ENCODE measurements at regions not wholly inside any gene's neighbourhood (a gene's known extent, or its start where the extent isn't known, plus 50 kb on each side); places are given as distances from the start of the nearest gene placed in this dataset.
"Not testable (repeated sequence)": the region's sequence is repeated elsewhere in the genome, so short reads cannot be mapped to it uniquely, and the experiment has no call there.

DNA sequence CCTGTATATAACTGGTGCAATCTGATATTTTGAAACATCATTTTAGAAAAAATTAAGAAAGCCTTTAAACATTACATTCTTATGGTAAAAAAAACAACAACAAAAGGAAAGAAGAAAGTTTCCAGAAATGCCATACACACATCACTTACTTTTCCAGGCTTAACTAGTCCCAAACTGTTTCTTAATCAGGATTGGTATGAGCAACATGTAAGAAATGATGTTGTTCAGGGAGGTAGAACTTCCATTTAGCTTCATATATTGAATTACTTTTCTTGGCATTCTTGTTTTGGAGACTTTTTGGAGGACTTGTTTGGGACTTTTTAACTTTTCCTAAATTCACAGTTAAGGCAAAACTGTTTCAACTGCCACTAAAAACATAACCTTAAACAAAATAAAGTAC lies 791.5 kb downstream of the METTL15 start:
- Histone ChIP-seq H3K9me3 (ENCODE audit: control insufficient read depth, insufficient read depth, low read depth, low read length) (no peaks in the 10 kb centered on the region), H3K4me1 (ENCODE audit: control insufficient read depth, insufficient read depth, low read length) (no peaks in the 10 kb centered on the region), H3K4me3 (ENCODE audit: low read depth in 2 of 2, low read length in 2 of 2) (no peak overlapping the region), H3K36me3 (ENCODE audit: control insufficient read depth, insufficient read depth, low read length) (no peaks in the 10 kb centered on the region), H3K27me3 (ENCODE audit: control insufficient read depth, insufficient read depth, low read length) (no peaks in the 10 kb centered on the region), H3K27ac (ENCODE audit: low read length) (no peak overlapping the region)
- ATAC-seq (no peak), DNase-seq (ENCODE audit: low read depth, low spot score) (no peak)
- ChIA-PET CTCF (no interaction called here), POLR2A (no interaction called here)
- TF ChIP-seq, protein P1, sequence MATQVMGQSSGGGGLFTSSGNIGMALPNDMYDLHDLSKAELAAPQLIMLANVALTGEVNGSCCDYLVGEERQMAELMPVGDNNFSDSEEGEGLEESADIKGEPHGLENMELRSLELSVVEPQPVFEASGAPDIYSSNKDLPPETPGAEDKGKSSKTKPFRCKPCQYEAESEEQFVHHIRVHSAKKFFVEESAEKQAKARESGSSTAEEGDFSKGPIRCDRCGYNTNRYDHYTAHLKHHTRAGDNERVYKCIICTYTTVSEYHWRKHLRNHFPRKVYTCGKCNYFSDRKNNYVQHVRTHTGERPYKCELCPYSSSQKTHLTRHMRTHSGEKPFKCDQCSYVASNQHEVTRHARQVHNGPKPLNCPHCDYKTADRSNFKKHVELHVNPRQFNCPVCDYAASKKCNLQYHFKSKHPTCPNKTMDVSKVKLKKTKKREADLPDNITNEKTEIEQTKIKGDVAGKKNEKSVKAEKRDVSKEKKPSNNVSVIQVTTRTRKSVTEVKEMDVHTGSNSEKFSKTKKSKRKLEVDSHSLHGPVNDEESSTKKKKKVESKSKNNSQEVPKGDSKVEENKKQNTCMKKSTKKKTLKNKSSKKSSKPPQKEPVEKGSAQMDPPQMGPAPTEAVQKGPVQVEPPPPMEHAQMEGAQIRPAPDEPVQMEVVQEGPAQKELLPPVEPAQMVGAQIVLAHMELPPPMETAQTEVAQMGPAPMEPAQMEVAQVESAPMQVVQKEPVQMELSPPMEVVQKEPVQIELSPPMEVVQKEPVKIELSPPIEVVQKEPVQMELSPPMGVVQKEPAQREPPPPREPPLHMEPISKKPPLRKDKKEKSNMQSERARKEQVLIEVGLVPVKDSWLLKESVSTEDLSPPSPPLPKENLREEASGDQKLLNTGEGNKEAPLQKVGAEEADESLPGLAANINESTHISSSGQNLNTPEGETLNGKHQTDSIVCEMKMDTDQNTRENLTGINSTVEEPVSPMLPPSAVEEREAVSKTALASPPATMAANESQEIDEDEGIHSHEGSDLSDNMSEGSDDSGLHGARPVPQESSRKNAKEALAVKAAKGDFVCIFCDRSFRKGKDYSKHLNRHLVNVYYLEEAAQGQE (IDR thresholded peaks at IDR 0.05; ENCODE audit: insufficient read depth in 1 of 2, low read depth in 2 of 2, low read length in 1 of 2): no peak
- TF ChIP-seq TCF7L2 (IDR thresholded peaks at IDR 0.05; ENCODE audit: low read depth, low read length): no peak
- no peak for TF ChIP-seq POLR2AphosphoS5 (IDR thresholded peaks at IDR 0.05; ENCODE audit: low read depth, low read length)
- TF ChIP-seq, protein P2, sequence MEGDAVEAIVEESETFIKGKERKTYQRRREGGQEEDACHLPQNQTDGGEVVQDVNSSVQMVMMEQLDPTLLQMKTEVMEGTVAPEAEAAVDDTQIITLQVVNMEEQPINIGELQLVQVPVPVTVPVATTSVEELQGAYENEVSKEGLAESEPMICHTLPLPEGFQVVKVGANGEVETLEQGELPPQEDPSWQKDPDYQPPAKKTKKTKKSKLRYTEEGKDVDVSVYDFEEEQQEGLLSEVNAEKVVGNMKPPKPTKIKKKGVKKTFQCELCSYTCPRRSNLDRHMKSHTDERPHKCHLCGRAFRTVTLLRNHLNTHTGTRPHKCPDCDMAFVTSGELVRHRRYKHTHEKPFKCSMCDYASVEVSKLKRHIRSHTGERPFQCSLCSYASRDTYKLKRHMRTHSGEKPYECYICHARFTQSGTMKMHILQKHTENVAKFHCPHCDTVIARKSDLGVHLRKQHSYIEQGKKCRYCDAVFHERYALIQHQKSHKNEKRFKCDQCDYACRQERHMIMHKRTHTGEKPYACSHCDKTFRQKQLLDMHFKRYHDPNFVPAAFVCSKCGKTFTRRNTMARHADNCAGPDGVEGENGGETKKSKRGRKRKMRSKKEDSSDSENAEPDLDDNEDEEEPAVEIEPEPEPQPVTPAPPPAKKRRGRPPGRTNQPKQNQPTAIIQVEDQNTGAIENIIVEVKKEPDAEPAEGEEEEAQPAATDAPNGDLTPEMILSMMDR (IDR thresholded peaks at IDR 0.05): no peak
- no peak for TF ChIP-seq SIN3A (IDR thresholded peaks at IDR 0.05; ENCODE audit: borderline replicate concordance, insufficient read depth, low read depth, low read length)
- no TSS peak for BruUV-seq (replicated peaks)
- in situ Hi-C loops (cut with HindIII; ENCODE audit: low pct_unique_long_range_greater_than_20kb, low sequenced_read_pairs): no loop called here
- intact Hi-C loops (cut with micrococcal nuclease; ENCODE audit: unreplicated experiment): no loop called here

DNA sequence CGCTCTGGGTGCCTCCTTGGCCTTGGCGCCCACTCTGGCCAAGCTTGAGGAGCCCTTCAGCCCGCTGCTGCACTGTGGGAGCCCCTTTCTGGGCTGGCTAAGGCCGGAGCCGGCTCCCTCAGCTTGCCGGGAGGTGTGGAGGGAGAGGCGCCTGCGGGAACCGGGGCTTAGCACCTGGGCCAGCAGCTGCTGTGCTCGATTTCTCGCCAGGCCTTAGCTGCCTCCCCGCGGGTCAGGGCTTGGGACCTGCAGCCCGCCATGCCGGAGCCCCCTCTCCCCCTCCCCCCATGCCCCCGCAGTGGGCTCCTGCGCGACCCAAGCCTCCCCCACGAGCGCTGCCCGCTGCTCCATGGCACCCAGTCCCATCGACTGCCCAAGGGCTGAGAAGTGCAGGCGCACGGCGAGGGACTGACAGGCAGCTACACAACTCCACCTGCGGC lies 782.4 kb downstream of the METTL15 start:
- in situ Hi-C loops (cut with HindIII; ENCODE audit: low pct_unique_long_range_greater_than_20kb, low sequenced_read_pairs); H3K4me1 ChIP-seq (ENCODE audit: control insufficient read depth, insufficient read depth, low read length); H3K27ac ChIP-seq (ENCODE audit: low read length); H3K36me3 ChIP-seq (ENCODE audit: control insufficient read depth, insufficient read depth, low read length); H3K27me3 ChIP-seq (ENCODE audit: control insufficient read depth, insufficient read depth, low read length); BruUV-seq (replicated peaks); CTCF ChIA-PET; H3K4me3 ChIP-seq (ENCODE audit: low read depth in 2 of 2, low read length in 2 of 2); POLR2A ChIA-PET; H3K9me3 ChIP-seq (ENCODE audit: control insufficient read depth, insufficient read depth, low read depth, low read length); ATAC-seq; intact Hi-C loops (cut with micrococcal nuclease; ENCODE audit: unreplicated experiment); DNase-seq (ENCODE audit: low read depth, low spot score): not testable (repeated sequence)

DNA sequence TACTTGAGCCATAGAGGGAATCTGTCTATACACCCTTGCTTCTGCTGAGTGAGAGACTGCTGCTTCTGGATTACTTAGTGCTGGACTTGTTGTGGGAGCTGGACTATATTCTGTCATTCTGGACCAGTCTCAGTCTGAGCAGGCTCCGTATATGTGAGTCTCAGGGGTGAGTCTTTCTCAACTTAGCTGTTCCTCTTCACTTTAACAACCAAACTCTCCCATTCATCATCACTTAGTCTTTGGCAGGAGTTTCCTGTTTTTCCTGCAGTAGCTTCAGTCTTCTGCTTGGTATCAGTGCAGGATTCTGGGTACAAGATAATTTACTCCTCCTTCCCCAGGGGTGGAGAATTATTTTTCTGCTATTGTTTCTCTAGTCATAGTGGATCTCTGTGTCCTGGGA lies 779.5 kb downstream of the METTL15 start:
- Histone ChIP-seq H3K36me3 (ENCODE audit: control insufficient read depth, insufficient read depth, low read length) (no peaks in the 10 kb centered on the region), H3K27ac (ENCODE audit: low read length) (no peak overlapping the region), H3K27me3 (ENCODE audit: control insufficient read depth, insufficient read depth, low read length) (no peaks in the 10 kb centered on the region), H3K4me1 (ENCODE audit: control insufficient read depth, insufficient read depth, low read length) (no peaks in the 10 kb centered on the region), H3K4me3 (ENCODE audit: low read depth in 2 of 2, low read length in 2 of 2) (no peak overlapping the region), H3K9me3 (ENCODE audit: control insufficient read depth, insufficient read depth, low read depth, low read length) (peaks cover 2% of the 10 kb centered on the region; the same call in 1 of the 2 replicates)
- TF ChIP-seq TCF7L2 (IDR thresholded peaks at IDR 0.05; ENCODE audit: low read depth, low read length): no peak
- TF ChIP-seq, protein P2 (IDR thresholded peaks at IDR 0.05): no peak
- TF ChIP-seq POLR2AphosphoS5 (IDR thresholded peaks at IDR 0.05; ENCODE audit: low read depth, low read length): no peak
- TF ChIP-seq SIN3A (IDR thresholded peaks at IDR 0.05; ENCODE audit: borderline replicate concordance, insufficient read depth, low read depth, low read length): no peak
- TF ChIP-seq, protein P1 (IDR thresholded peaks at IDR 0.05; ENCODE audit: insufficient read depth in 1 of 2, low read depth in 2 of 2, low read length in 1 of 2): no peak
- DNase-seq (ENCODE audit: low read depth, low spot score) (no peak), ATAC-seq (no peak)
- POLR2A ChIA-PET: no interaction called here
- intact Hi-C loops (cut with micrococcal nuclease; ENCODE audit: unreplicated experiment) (no loop called here), in situ Hi-C loops (cut with HindIII; ENCODE audit: low pct_unique_long_range_greater_than_20kb, low sequenced_read_pairs) (no loop called here)
- no TSS peak for BruUV-seq (replicated peaks)
- CTCF ChIA-PET: no interaction called here
